Posterior vena cava (tissue), 2 donors: ENCODE measurements at regions not wholly inside any gene's neighbourhood (a gene's known extent, or its start where the extent isn't known, plus 50 kb on each side); places are given as distances from the start of the nearest gene placed in this dataset.
"Not testable (repeated sequence)": the region's sequence is repeated elsewhere in the genome, so short reads cannot be mapped to it uniquely, and the experiment has no call there.

Experiments used
- DNase-seq: peaks from one replicate; pipeline ENCODE4 v3.0.0-alpha.2; 2020; ENCODE audit warnings: low spot score
- intact Hi-C, 2 donors: fragments of 100-400 bp; cut with DNase I; formaldehyde crosslinking; loops; one replicate each; pipeline versions ENCODE4 v1.14.1 to v1.14.2; 2022 to 2023
- donor health status: DM: yes; HTN: yes; CAD: no.
- donor health status: DM: yes; HTN: yes; CAD: no.

GRCh38 chr6:10146715-10147451, 268.0 kb downstream of the TFAP2A start:
- no peak for DNase-seq
- intact Hi-C loops = no loop called here

- DNase-seq = no peak
- intact Hi-C loops = no loop called here
These were observed 270.1 kb downstream of the TFAP2A start for GRCh38 chr6:10144772-10145171.

GRCh38 chr6:10141746-10142443, 273.0 kb downstream of the TFAP2A start:
- intact Hi-C loops = no loop called here
- DNase-seq = no peak

GRCh38 chr6:10140824-10141223, 274.1 kb downstream of the TFAP2A start:
- intact Hi-C loops = no loop called here

GRCh38 chr6:10140136-10140535, 274.7 kb downstream of the TFAP2A start:
- intact Hi-C loops = no loop called here
- DNase-seq = no peak

More at GRCh38 chr6:10140824-10141223, 274.1 kb downstream of the TFAP2A start:
- no peak for DNase-seq

GRCh38 chr6:10138917-10139316, 276.0 kb downstream of the TFAP2A start:
- no peak for DNase-seq
- intact Hi-C loops = no loop called here

- intact Hi-C loops = no loop called here
- no peak for DNase-seq
These were observed 278.2 kb downstream of the TFAP2A start for GRCh38 chr6:10136636-10137035.

GRCh38 chr6:10134185-10134584, 280.7 kb downstream of the TFAP2A start:
- intact Hi-C loops, DNase-seq: not testable (repeated sequence)

- intact Hi-C loops = no loop called here
- DNase-seq = no peak
These were observed 286.2 kb downstream of the TFAP2A start for GRCh38 chr6:10128721-10129120.

- no peak for DNase-seq
- intact Hi-C loops = no loop called here
These were observed 292.7 kb downstream of the TFAP2A start for GRCh38 chr6:10122164-10122563.

GRCh38 chr6:10112871-10113549, 301.9 kb downstream of the TFAP2A start:
- no peak for DNase-seq
- intact Hi-C loops = no loop called here

GRCh38 chr6:10111975-10112374, 302.9 kb downstream of the TFAP2A start:
- intact Hi-C loops = no loop called here
- no peak for DNase-seq

GRCh38 chr6:10101551-10102252, 313.2 kb downstream of the TFAP2A start:
- intact Hi-C loops = no loop called here
- no peak for DNase-seq

- intact Hi-C loops = no loop called here
- no peak for DNase-seq
These were observed 315.2 kb downstream of the TFAP2A start for GRCh38 chr6:10099529-10100140.

- no peak for DNase-seq
- intact Hi-C loops = no loop called here
These were observed 315.9 kb downstream of the TFAP2A start for GRCh38 chr6:10098756-10099528.

- intact Hi-C loops = no loop called here
- DNase-seq = no peak
These were observed 321.6 kb downstream of the TFAP2A start for GRCh38 chr6:10093282-10093681.

GRCh38 chr6:10084111-10084986, 330.5 kb downstream of the TFAP2A start:
- DNase-seq = no peak
- intact Hi-C loops = no loop called here

GRCh38 chr6:10082385-10082784, 332.5 kb downstream of the TFAP2A start:
- intact Hi-C loops = no loop called here
- no peak for DNase-seq
